ENCODE measurements at regions not wholly inside any gene's neighbourhood (a gene's known extent, or its start where the extent isn't known, plus 50 kb on each side); places are given as distances from the start of the nearest gene placed in this dataset.

DNA sequence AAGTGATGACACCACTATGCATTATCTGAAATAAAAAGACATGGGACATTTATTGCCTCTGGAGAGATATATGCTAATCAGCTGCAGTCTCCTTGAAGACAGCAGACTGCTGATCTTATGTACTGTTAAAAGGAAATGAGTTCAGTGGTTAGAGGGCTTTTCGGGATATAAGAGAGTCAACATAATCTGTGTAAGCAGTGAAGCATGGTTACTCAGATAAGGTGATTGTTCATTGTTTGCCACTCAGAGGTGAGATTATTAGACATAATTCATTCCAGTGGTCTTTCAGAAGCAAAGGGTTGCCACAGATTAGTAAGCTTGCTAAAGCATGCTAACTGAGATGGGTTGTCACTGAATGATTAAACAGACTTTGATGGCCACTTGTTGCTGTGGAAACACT lies 1450.7 kb upstream of the ADGRB3 start:
- no peak overlapping the region for H3K4me3 ChIP-seq (ENCODE audit: low read depth, low read length)
- no peaks in the 10 kb centered on the region for H3K9me3 ChIP-seq (ENCODE audit: control insufficient read depth, low read length)
- no peak overlapping the region for H3K9ac ChIP-seq
- H3K36me3 ChIP-seq (ENCODE audit: control insufficient read depth, insufficient read depth, low read length) = no peaks in the 10 kb centered on the region
- no peaks in the 10 kb centered on the region for H3K4me1 ChIP-seq
- no peak for TF ChIP-seq CTCF (IDR thresholded peaks at IDR 0.05)
- no peak overlapping the region for H3K27ac ChIP-seq
- H2AFZ ChIP-seq = no peak overlapping the region
- no peaks in the 10 kb centered on the region for H3K27me3 ChIP-seq (ENCODE audit: control insufficient read depth, insufficient read depth, low read length)
- H3K4me2 ChIP-seq (ENCODE audit: low read length) = no peak overlapping the region
- H3K79me2 ChIP-seq = no peaks in the 10 kb centered on the region

GRCh38 chr6:67175101-67175500 lies 1460.0 kb upstream of the ADGRB3 start:
- no peaks in the 10 kb centered on the region for H3K4me1 ChIP-seq
- no peak overlapping the region for H3K9ac ChIP-seq
- H3K79me2 ChIP-seq = no peaks in the 10 kb centered on the region
- H2AFZ ChIP-seq = no peak overlapping the region
- no peak overlapping the region for H3K4me3 ChIP-seq (ENCODE audit: low read depth, low read length)
- no peaks in the 10 kb centered on the region for H3K9me3 ChIP-seq (ENCODE audit: control insufficient read depth, low read length)
- no peak for TF ChIP-seq CTCF (IDR thresholded peaks at IDR 0.05)
- no peak overlapping the region for H3K27ac ChIP-seq
- H3K36me3 ChIP-seq (ENCODE audit: control insufficient read depth, insufficient read depth, low read length) = no peaks in the 10 kb centered on the region
- no peaks in the 10 kb centered on the region for H3K27me3 ChIP-seq (ENCODE audit: control insufficient read depth, insufficient read depth, low read length)
- no peak overlapping the region for H3K4me2 ChIP-seq (ENCODE audit: low read length)

DNA sequence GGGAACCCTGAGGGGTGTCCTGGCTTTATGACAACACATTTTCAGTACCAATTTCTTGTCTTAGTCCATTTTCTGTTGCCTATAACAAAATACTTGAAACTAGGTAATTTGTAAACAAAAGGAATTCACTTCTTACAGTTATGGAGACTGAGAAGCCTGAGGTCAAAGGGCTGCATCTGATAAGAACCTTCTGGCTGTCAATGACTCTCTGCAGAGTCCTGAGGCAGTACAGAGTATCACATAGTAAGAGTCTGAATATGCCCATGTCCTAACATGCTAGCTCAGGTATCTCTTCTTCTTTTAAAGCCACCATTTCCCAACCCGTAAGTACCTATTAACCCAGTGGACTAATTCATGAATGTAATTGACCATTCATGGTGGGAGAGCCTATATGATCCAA lies 1458.6 kb upstream of the EYS start:
- Histone ChIP-seq H3K9me3 (ENCODE audit: control insufficient read depth, low read length) (no peaks in the 10 kb centered on the region), H3K4me1 (no peaks in the 10 kb centered on the region), H3K9ac (no peak overlapping the region), H3K4me2 (ENCODE audit: low read length) (no peak overlapping the region), H3K79me2 (no peaks in the 10 kb centered on the region), H3K36me3 (ENCODE audit: control insufficient read depth, insufficient read depth, low read length) (no peaks in the 10 kb centered on the region), H2AFZ (no peak overlapping the region), H3K27ac (no peak overlapping the region), H3K27me3 (ENCODE audit: control insufficient read depth, insufficient read depth, low read length) (no peaks in the 10 kb centered on the region), H3K4me3 (ENCODE audit: low read depth, low read length) (no peak overlapping the region)
- TF ChIP-seq CTCF (IDR thresholded peaks at IDR 0.05) = no peak

- Histone ChIP-seq H3K9me3 (ENCODE audit: control insufficient read depth, low read length) (no peaks in the 10 kb centered on the region), H3K4me3 (ENCODE audit: low read depth, low read length) (no peak overlapping the region), H2AFZ (no peak overlapping the region), H3K9ac (no peak overlapping the region), H3K27me3 (ENCODE audit: control insufficient read depth, insufficient read depth, low read length) (no peaks in the 10 kb centered on the region), H3K4me1 (no peaks in the 10 kb centered on the region), H3K79me2 (no peaks in the 10 kb centered on the region), H3K36me3 (ENCODE audit: control insufficient read depth, insufficient read depth, low read length) (no peaks in the 10 kb centered on the region), H3K27ac (no peak overlapping the region), H3K4me2 (ENCODE audit: low read length) (no peak overlapping the region)
- no peak for TF ChIP-seq CTCF (IDR thresholded peaks at IDR 0.05)
Observed at GRCh38 chr6:67160820-67161219, 1453.8 kb upstream of the EYS start.

GRCh38 chr6:67141005-67141404 lies 1434.0 kb upstream of the EYS start:
- Histone ChIP-seq H3K4me3 (ENCODE audit: low read depth, low read length) (no peak overlapping the region), H3K79me2 (no peaks in the 10 kb centered on the region), H3K9me3 (ENCODE audit: control insufficient read depth, low read length) (no peaks in the 10 kb centered on the region), H3K4me2 (ENCODE audit: low read length) (no peak overlapping the region), H3K27ac (no peak overlapping the region), H3K36me3 (ENCODE audit: control insufficient read depth, insufficient read depth, low read length) (no peaks in the 10 kb centered on the region), H3K27me3 (ENCODE audit: control insufficient read depth, insufficient read depth, low read length) (no peaks in the 10 kb centered on the region), H3K9ac (no peak overlapping the region), H2AFZ (no peak overlapping the region), H3K4me1 (no peaks in the 10 kb centered on the region)
- no peak for TF ChIP-seq CTCF (IDR thresholded peaks at IDR 0.05)
